Urinary bladder (tissue), 1 donor: ENCODE measurements at regions not wholly inside any gene's neighbourhood (a gene's known extent, or its start where the extent isn't known, plus 50 kb on each side); places are given as distances from the start of the nearest gene placed in this dataset. TPM values are rescaled to one million over a fixed set of nuclear protein-coding genes. Genes with fewer than 3 reads are reported as not detected.

ENCODE experiments used
- small RNA-seq: library from RNA; depleted of rRNA; stranded (forward); fragments of <200 nt; gene quantifications from one replicate; pipeline ENCODE3, GENCODE V24; 2014

Small RNA genes lying in the stretch of these regions (small RNA-seq; reads per million reads assigned to genes)
- not detected for gene RF00322
- not detected for gene RNU6-649P
